ENCODE measurements at regions not wholly inside any gene's neighbourhood (a gene's known extent, or its start where the extent isn't known, plus 50 kb on each side); places are given as distances from the start of the nearest gene placed in this dataset.

DNA sequence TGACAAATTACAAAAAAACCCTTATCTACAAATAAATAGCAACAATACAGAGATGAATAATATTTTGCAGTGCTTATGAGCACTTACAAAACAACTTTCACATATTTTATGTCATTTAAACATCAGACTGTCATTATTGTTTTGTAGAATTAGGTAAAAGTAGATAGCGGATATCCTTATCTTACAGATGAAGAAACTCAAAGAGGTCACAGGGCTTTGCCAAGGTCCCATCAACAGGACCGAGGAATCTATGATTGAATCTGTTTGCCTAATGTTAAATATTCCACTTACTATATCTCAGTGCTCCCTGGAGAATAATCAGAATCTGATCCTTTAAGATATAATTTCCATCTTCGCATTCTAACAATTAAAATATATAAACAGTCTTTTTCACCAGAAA lies 119.0 kb downstream of the GASK1B start:
- peaks cover 15% of the 10 kb centered on the region for H3K4me1 ChIP-seq (ENCODE audit: control insufficient read depth, insufficient read depth, low read length, unreplicated experiment)
- H3K36me3 ChIP-seq (ENCODE audit: insufficient read depth, low read length) = no peaks in the 10 kb centered on the region
- H3K79me2 ChIP-seq (ENCODE audit: control insufficient read depth, insufficient read depth, low read length, unreplicated experiment) = no peaks in the 10 kb centered on the region
- H2AFZ ChIP-seq (ENCODE audit: low read length, unreplicated experiment) = no peak overlapping the region
- no peak overlapping the region for H3K4me3 ChIP-seq (ENCODE audit: low read depth, low read length)
- no peak overlapping the region for H3K27ac ChIP-seq (ENCODE audit: low read depth, low read length)
- no peaks in the 10 kb centered on the region for H3K27me3 ChIP-seq (ENCODE audit: insufficient read depth, low read length)

DNA sequence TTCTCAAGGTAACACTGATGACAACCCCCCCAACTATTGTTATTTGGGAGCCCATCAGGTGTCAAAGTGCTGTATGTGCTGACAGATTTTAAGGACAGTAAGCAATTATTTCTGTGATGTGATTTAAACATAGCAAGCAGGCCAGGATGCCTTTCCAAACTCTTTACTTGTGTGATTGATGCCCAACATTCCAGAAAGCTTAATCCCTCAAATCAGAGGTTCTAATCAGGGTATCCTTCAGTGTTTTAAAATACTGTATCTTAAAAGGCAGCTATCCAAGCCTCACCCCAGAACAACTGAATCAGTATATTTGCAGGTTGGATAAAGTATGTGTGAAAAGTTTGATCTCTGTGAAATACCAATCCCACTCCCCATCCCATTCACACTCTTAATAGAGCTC lies 119.7 kb downstream of the GASK1B start:
- H3K4me1 ChIP-seq (ENCODE audit: control insufficient read depth, insufficient read depth, low read length, unreplicated experiment) = peaks cover 15% of the 10 kb centered on the region
- H3K36me3 ChIP-seq (ENCODE audit: insufficient read depth, low read length) = no peaks in the 10 kb centered on the region
- no peak overlapping the region for H3K27ac ChIP-seq (ENCODE audit: low read depth, low read length)
- H3K27me3 ChIP-seq (ENCODE audit: insufficient read depth, low read length) = no peaks in the 10 kb centered on the region
- H2AFZ ChIP-seq (ENCODE audit: low read length, unreplicated experiment) = no peak overlapping the region
- H3K79me2 ChIP-seq (ENCODE audit: control insufficient read depth, insufficient read depth, low read length, unreplicated experiment) = no peaks in the 10 kb centered on the region
- no peak overlapping the region for H3K4me3 ChIP-seq (ENCODE audit: low read depth, low read length)

DNA sequence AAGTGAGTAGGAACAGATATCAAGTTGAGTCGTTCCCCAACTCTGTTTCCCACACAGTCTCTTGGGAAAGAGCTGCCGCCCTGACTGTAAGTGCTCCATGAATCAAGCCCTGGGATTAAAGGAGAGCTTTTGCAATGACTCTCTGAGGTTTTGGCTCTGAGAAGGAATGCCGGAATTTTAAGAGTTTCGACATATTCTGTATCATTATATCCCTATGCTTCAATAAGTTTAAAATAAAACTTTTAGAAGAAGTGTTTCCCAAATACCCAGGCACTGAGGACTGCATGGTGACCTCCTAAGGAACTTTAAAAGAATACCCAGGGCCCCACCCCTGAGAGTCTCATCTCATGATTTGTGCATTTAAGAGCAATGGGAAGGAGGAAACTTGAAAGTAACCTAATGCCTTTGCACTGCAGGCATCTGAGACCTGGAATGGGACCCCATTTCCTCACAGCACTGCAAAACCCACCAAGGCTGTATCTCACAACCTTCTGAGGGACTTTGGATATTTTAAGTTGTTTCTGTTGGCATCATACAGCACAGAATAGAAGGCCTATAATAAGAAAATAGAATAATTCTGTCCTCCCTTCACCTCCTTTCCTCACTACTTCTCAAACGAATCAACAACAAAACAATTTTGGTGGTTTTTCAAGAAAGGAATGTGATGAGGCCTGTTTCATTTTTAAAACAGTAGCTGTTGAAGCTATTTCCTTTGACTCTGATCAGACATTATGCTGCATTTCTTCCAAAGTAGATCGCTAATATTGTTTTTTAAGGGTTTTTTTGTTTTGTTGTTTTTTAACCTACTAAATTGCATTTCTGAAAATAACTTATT lies 121.2 kb downstream of the GASK1B start:
- Histone ChIP-seq H3K4me1 (ENCODE audit: control insufficient read depth, insufficient read depth, low read length, unreplicated experiment) (peaks cover 15% of the 10 kb centered on the region), H2AFZ (ENCODE audit: low read length, unreplicated experiment) (peak overlapping the region; percentile 54), H3K27ac (ENCODE audit: low read depth, low read length) (peak overlapping the region; percentile 89), H3K4me3 (ENCODE audit: low read depth, low read length) (peak overlapping the region; percentile 45), H3K79me2 (ENCODE audit: control insufficient read depth, insufficient read depth, low read length, unreplicated experiment) (no peaks in the 10 kb centered on the region), H3K27me3 (ENCODE audit: insufficient read depth, low read length) (no peaks in the 10 kb centered on the region), H3K36me3 (ENCODE audit: insufficient read depth, low read length) (no peaks in the 10 kb centered on the region)

DNA sequence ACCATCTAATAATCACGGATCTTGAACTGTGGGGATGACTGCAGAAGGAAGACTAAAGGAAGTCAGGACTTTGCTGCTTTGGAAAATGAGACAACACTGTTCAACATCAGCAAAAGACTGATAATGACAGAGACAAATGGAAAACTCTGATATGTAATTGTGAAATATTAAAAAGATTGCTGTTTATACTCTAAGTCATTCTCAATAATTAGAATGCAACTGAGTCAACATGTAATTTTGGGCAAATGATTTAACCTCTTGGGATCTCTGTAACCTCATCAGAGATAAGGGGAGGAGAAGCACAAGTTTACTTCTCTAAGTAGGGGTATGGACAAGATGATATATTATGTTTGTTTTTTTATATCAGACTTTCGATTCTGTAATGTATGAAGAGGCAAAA lies 121.9 kb downstream of the GASK1B start:
- H2AFZ ChIP-seq (ENCODE audit: low read length, unreplicated experiment) = peak overlapping the region; percentile 47
- H3K4me1 ChIP-seq (ENCODE audit: control insufficient read depth, insufficient read depth, low read length, unreplicated experiment) = peaks cover 15% of the 10 kb centered on the region
- peak overlapping the region; percentile 45 for H3K4me3 ChIP-seq (ENCODE audit: low read depth, low read length)
- peak overlapping the region; percentile 89 for H3K27ac ChIP-seq (ENCODE audit: low read depth, low read length)
- H3K36me3 ChIP-seq (ENCODE audit: insufficient read depth, low read length) = no peaks in the 10 kb centered on the region
- H3K79me2 ChIP-seq (ENCODE audit: control insufficient read depth, insufficient read depth, low read length, unreplicated experiment) = no peaks in the 10 kb centered on the region
- no peaks in the 10 kb centered on the region for H3K27me3 ChIP-seq (ENCODE audit: insufficient read depth, low read length)

DNA sequence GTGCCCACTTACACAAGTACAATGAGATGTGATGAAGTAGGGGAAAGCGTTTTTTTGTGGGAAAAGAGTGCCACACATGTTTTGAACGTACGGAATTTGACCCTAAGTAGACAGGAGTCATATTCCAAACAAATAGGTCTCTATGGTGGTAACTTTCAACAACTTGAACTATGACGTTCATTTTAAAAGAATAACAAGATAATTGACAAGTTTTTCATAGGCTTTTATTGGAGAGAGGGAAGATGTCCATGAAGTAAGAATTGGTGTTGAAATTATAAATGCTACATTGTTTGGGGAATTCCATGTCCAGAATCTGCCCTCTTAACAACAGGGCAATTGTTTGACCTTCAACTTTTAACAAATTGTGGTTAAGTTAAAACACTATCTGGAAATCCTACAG lies 126.5 kb downstream of the GASK1B start:
- Histone ChIP-seq H3K27me3 (ENCODE audit: insufficient read depth, low read length) (no peaks in the 10 kb centered on the region), H3K4me1 (ENCODE audit: control insufficient read depth, insufficient read depth, low read length, unreplicated experiment) (peaks cover 22% of the 10 kb centered on the region), H3K36me3 (ENCODE audit: insufficient read depth, low read length) (no peaks in the 10 kb centered on the region), H3K27ac (ENCODE audit: low read depth, low read length) (no peak overlapping the region), H3K79me2 (ENCODE audit: control insufficient read depth, insufficient read depth, low read length, unreplicated experiment) (no peaks in the 10 kb centered on the region), H2AFZ (ENCODE audit: low read length, unreplicated experiment) (no peak overlapping the region), H3K4me3 (ENCODE audit: low read depth, low read length) (no peak overlapping the region)

DNA sequence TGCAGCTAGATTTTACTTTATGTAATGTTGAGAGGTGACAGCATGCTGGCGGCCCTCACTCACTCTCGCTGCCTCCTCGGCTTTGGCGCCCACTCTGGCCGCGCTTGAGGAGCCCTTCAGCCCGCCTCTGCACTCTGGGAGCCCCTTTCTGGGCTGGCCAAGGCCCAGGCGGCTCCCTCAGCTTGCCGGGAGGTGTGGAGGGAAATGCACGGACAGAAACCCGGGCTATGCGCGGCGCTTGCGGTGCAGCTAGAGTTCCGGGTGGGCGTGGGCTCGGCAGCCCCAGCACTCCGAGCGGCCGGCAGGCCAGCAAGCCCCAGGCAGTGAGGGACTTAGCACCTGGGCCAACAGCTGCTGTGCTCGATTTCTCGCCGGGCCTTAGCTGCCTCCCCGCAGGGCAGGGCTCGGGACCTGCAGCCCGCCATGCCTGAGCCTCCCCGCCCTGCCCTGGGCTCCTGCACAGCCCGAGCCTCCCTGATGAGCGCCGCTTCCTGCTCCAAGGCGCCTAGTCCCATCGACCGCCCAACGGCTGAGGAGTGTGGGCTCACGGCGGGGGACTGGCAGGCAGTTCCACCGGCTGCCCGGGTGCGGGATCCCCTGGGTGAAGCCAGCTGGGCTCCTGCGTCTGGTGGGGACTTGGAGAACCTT lies 128.7 kb downstream of the GASK1B start:
- H2AFZ ChIP-seq (ENCODE audit: low read length, unreplicated experiment) = no peak overlapping the region
- H3K27me3 ChIP-seq (ENCODE audit: insufficient read depth, low read length) = no peaks in the 10 kb centered on the region
- H3K36me3 ChIP-seq (ENCODE audit: insufficient read depth, low read length) = peaks cover 11% of the 10 kb centered on the region; the same call in 1 of the 2 replicates
- H3K4me3 ChIP-seq (ENCODE audit: low read depth, low read length) = no peak overlapping the region
- H3K79me2 ChIP-seq (ENCODE audit: control insufficient read depth, insufficient read depth, low read length, unreplicated experiment) = no peaks in the 10 kb centered on the region
- peaks cover 17% of the 10 kb centered on the region for H3K4me1 ChIP-seq (ENCODE audit: control insufficient read depth, insufficient read depth, low read length, unreplicated experiment)
- no peak overlapping the region for H3K27ac ChIP-seq (ENCODE audit: low read depth, low read length)

DNA sequence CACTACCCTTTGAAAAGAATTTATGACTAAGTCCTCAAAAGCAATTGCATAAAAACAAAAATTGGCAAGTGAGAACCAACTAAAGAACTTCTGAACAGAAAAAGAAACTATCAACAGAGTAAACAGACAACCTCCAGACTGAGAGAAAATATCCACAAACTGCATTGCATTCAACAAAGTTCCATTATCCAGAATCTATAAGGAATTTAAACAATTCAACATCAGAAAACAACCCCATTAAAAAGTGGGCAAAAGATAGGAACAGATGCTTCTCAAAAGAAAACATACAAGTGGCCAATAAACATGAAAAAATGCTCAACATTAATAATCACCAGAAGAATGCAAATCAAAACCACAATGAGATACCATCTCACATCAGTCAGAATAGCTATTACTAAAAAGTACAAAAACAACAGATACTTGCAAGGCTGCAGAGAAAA lies 130.2 kb downstream of the GASK1B start:
- H3K27ac ChIP-seq (ENCODE audit: low read depth, low read length) = peak overlapping the region; percentile 54
- no peaks in the 10 kb centered on the region for H3K79me2 ChIP-seq (ENCODE audit: control insufficient read depth, insufficient read depth, low read length, unreplicated experiment)

DNA sequence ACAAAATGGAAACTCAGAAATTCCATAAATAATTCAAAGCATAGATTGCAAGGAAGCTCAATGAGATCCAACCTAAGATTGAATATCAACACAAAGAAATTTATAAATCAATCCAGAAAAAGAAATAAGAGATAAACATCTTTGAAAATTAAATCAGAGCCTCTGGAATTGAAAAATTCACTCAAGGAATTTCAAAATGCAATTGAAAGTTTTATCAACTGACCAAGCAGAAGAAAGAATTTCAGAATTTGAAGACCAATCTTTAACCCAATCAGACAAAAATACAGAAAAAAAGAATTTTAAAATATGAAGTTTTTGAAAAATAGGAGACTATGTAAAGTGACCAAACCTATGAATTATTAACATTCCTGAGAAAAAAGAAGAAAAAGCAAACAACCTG lies 134.1 kb downstream of the GASK1B start:
- Histone ChIP-seq H3K36me3 (ENCODE audit: insufficient read depth, low read length) (peaks cover 13% of the 10 kb centered on the region; the same call in 1 of the 2 replicates), H3K4me1 (ENCODE audit: control insufficient read depth, insufficient read depth, low read length, unreplicated experiment) (peaks cover 17% of the 10 kb centered on the region), H3K4me3 (ENCODE audit: low read depth, low read length) (no peak overlapping the region), H3K27ac (ENCODE audit: low read depth, low read length) (no peak overlapping the region), H3K27me3 (ENCODE audit: insufficient read depth, low read length) (no peaks in the 10 kb centered on the region), H2AFZ (ENCODE audit: low read length, unreplicated experiment) (no peak overlapping the region), H3K79me2 (ENCODE audit: control insufficient read depth, insufficient read depth, low read length, unreplicated experiment) (no peaks in the 10 kb centered on the region)

More for the DNA sequence above, 130.2 kb downstream of the GASK1B start:
- H3K27me3 ChIP-seq (ENCODE audit: insufficient read depth, low read length) = no peaks in the 10 kb centered on the region
- peaks cover 17% of the 10 kb centered on the region for H3K4me1 ChIP-seq (ENCODE audit: control insufficient read depth, insufficient read depth, low read length, unreplicated experiment)
- peak overlapping the region; percentile 27; the same call in 1 of the 2 replicates for H3K4me3 ChIP-seq (ENCODE audit: low read depth, low read length)
- H3K36me3 ChIP-seq (ENCODE audit: insufficient read depth, low read length) = peaks cover 13% of the 10 kb centered on the region; the same call in 1 of the 2 replicates
- H2AFZ ChIP-seq (ENCODE audit: low read length, unreplicated experiment) = no peak overlapping the region

DNA sequence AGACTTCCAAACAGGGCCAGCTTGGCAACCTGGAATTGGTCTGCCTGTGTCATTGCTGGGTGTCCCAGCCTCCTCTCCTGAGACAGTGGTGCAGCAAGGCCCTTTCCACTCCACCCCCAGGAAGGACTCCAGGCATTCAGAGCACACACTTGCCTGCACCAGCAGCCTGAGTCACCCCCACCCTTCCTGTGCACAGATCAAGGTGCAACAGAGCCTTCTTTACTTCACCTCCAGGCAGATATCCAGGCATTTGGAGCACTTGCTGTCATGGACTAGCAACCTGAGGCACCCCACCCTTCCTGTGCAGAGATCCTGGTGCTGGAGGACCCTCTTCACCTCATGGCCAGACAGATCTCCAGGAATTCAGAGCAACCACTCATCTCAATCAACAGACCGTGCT lies 135.8 kb downstream of the GASK1B start:
- H3K27me3 ChIP-seq (ENCODE audit: insufficient read depth, low read length) = no peaks in the 10 kb centered on the region

DNA sequence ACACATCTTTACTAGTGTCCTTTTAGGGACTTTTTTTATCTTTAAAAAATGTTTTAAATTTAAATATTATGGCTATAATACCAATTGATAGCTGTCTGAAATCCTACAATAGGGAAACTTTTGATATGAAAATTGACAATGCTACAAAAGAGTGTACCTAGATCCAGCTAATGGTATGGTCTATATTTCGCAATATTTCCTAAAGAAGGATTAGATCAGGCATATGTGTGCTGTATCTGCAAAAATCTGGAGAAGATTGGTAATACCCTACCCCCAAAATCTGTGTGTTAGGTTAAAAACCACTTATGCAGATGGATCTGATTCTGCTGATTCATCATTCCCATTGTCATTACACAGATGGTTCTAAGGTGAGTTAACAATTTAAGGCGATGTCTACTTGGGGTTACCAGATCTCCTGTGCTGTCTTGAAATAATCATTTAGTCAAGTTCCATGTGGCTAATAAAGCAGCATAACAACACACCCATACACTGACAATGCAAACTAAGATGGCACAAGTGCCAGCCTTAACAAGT lies 137.1 kb downstream of the GASK1B start:
- Histone ChIP-seq H3K4me1 (ENCODE audit: control insufficient read depth, insufficient read depth, low read length, unreplicated experiment) (no peaks in the 10 kb centered on the region), H3K27ac (ENCODE audit: low read depth, low read length) (no peak overlapping the region), H3K4me3 (ENCODE audit: low read depth, low read length) (no peak overlapping the region), H3K27me3 (ENCODE audit: insufficient read depth, low read length) (no peaks in the 10 kb centered on the region), H3K79me2 (ENCODE audit: control insufficient read depth, insufficient read depth, low read length, unreplicated experiment) (no peaks in the 10 kb centered on the region), H2AFZ (ENCODE audit: low read length, unreplicated experiment) (no peak overlapping the region), H3K36me3 (ENCODE audit: insufficient read depth, low read length) (peaks cover 9% of the 10 kb centered on the region; the same call in 1 of the 2 replicates)

More for the DNA sequence above, 135.8 kb downstream of the GASK1B start:
- Histone ChIP-seq H3K79me2 (ENCODE audit: control insufficient read depth, insufficient read depth, low read length, unreplicated experiment) (no peaks in the 10 kb centered on the region), H3K4me3 (ENCODE audit: low read depth, low read length) (no peak overlapping the region), H2AFZ (ENCODE audit: low read length, unreplicated experiment) (no peak overlapping the region), H3K4me1 (ENCODE audit: control insufficient read depth, insufficient read depth, low read length, unreplicated experiment) (peaks cover 6% of the 10 kb centered on the region), H3K36me3 (ENCODE audit: insufficient read depth, low read length) (peaks cover 13% of the 10 kb centered on the region; the same call in 1 of the 2 replicates), H3K27ac (ENCODE audit: low read depth, low read length) (no peak overlapping the region)

Measured in ACC112 (cell line).